ENCODE measurements at regions not wholly inside any gene's neighbourhood (a gene's known extent, or its start where the extent isn't known, plus 50 kb on each side); places are given as distances from the start of the nearest gene placed in this dataset.
"Not testable (repeated sequence)": the region's sequence is repeated elsewhere in the genome, so short reads cannot be mapped to it uniquely, and the experiment has no call there.

- in situ Hi-C loops (cut with MboI; ENCODE audit: low pct_ligation_motif_present in 1 of 4, low pct_unique_long_range_greater_than_20kb in 1 of 4, low sequenced_read_pairs in 3 of 4): no loop called here
These were observed 163.9 kb downstream of the RPLP1 start for GRCh38 chr15:69616558-69616957.

GRCh38 chr15:69617144-69617543 is 164.5 kb downstream of the RPLP1 start:
- H3K27ac ChIP-seq; H3K9me3 ChIP-seq; H3K27me3 ChIP-seq; DNase-seq; H3K36me3 ChIP-seq; intact Hi-C loops (cut with DNase I; ENCODE audit: low total_unique reads); H3K4me1 ChIP-seq; H3K4me3 ChIP-seq; in situ Hi-C loops (cut with MboI; ENCODE audit: low pct_ligation_motif_present in 1 of 4, low pct_unique_long_range_greater_than_20kb in 1 of 4, low sequenced_read_pairs in 3 of 4): not testable (repeated sequence)
- WGBS, 2 donors (ENCODE audit: low coverage in 1 of 2): 80 to 88% methylated on average over 1 to 4 of the region's 4 CpGs

More at GRCh38 chr15:69616558-69616957, 163.9 kb downstream of the RPLP1 start:
- WGBS, 2 donors (ENCODE audit: low coverage in 1 of 2): 84 to 88% methylated on average over 3 of the region's 3 CpGs
- Histone ChIP-seq H3K4me1 (no peaks in the 10 kb centered on the region), H3K9me3 (no peaks in the 10 kb centered on the region), H3K27me3 (no peaks in the 10 kb centered on the region), H3K4me3 (no peak overlapping the region), H3K27ac (no peak overlapping the region), H3K36me3 (no peaks in the 10 kb centered on the region)
- intact Hi-C loops (cut with DNase I; ENCODE audit: low total_unique reads): no loop called here
- TF ChIP-seq EP300 (IDR thresholded peaks at IDR 0.05; ENCODE audit: low read depth): no peak
- no peak for TF ChIP-seq POLR2A (IDR thresholded peaks at IDR 0.05)
- TF ChIP-seq POLR2AphosphoS5 (IDR thresholded peaks at IDR 0.05): no peak
- TF ChIP-seq CTCF (IDR thresholded peaks at IDR 0.05): no peak
- DNase-seq: no peak

- WGBS, 2 donors (ENCODE audit: low coverage in 1 of 2): 58 to 75% methylated on average over 3 of the region's 3 CpGs
- TF ChIP-seq CTCF (IDR thresholded peaks at IDR 0.05) (no peak), EP300 (IDR thresholded peaks at IDR 0.05; ENCODE audit: low read depth) (no peak), POLR2AphosphoS5 (IDR thresholded peaks at IDR 0.05) (no peak), POLR2A (IDR thresholded peaks at IDR 0.05) (no peak)
- H3K9me3 ChIP-seq: no peaks in the 10 kb centered on the region
- H3K4me3 ChIP-seq: no peak overlapping the region
- DNase-seq: no peak
- intact Hi-C loops (cut with DNase I; ENCODE audit: low total_unique reads) (no loop called here), in situ Hi-C loops (cut with MboI; ENCODE audit: low pct_ligation_motif_present in 1 of 4, low pct_unique_long_range_greater_than_20kb in 1 of 4, low sequenced_read_pairs in 3 of 4) (no loop called here)
- peaks cover 0 to 12% (median 5%) of the 10 kb centered on the region in 4 donors for H3K4me1 ChIP-seq
- no peaks in the 10 kb centered on the region for H3K36me3 ChIP-seq
- H3K27me3 ChIP-seq: no peaks in the 10 kb centered on the region
- H3K27ac ChIP-seq: no peak overlapping the region
These were observed 171.0 kb downstream of the RPLP1 start for GRCh38 chr15:69623392-69624154.

- Histone ChIP-seq H3K27ac (no peak overlapping the region), H3K36me3 (no peaks in the 10 kb centered on the region), H3K4me3 (no peak overlapping the region), H3K27me3 (no peaks in the 10 kb centered on the region), H3K4me1 (peaks cover 0 to 12% (median 5%) of the 10 kb centered on the region in 4 donors), H3K9me3 (no peaks in the 10 kb centered on the region)
- TF ChIP-seq POLR2AphosphoS5 (IDR thresholded peaks at IDR 0.05) (no peak), CTCF (IDR thresholded peaks at IDR 0.05) (no peak), POLR2A (IDR thresholded peaks at IDR 0.05) (no peak), EP300 (IDR thresholded peaks at IDR 0.05; ENCODE audit: low read depth) (no peak)
- intact Hi-C loops (cut with DNase I; ENCODE audit: low total_unique reads) (no loop called here), in situ Hi-C loops (cut with MboI; ENCODE audit: low pct_ligation_motif_present in 1 of 4, low pct_unique_long_range_greater_than_20kb in 1 of 4, low sequenced_read_pairs in 3 of 4) (no loop called here)
- 52% methylated on average over 2 of the region's 2 CpGs; no CpG with 5 or more reads in 1 of the 2 donors for WGBS, 2 donors (ENCODE audit: low coverage in 1 of 2)
- no peak for DNase-seq
These were observed 171.5 kb downstream of the RPLP1 start for GRCh38 chr15:69624155-69624520.

GRCh38 chr15:69624816-69625215 is 172.2 kb downstream of the RPLP1 start:
- intact Hi-C loops (cut with DNase I; ENCODE audit: low total_unique reads) (no loop called here), in situ Hi-C loops (cut with MboI; ENCODE audit: low pct_ligation_motif_present in 1 of 4, low pct_unique_long_range_greater_than_20kb in 1 of 4, low sequenced_read_pairs in 3 of 4) (no loop called here)
- Histone ChIP-seq H3K27me3 (no peaks in the 10 kb centered on the region), H3K4me3 (no peak overlapping the region), H3K9me3 (no peaks in the 10 kb centered on the region), H3K4me1 (peaks cover 0 to 12% (median 5%) of the 10 kb centered on the region in 4 donors), H3K27ac (no peak overlapping the region), H3K36me3 (no peaks in the 10 kb centered on the region)
- WGBS, 2 donors (ENCODE audit: low coverage in 1 of 2): 82 to 83% methylated on average over 1 to 3 of the region's 3 CpGs
- TF ChIP-seq POLR2AphosphoS5 (IDR thresholded peaks at IDR 0.05) (no peak), POLR2A (IDR thresholded peaks at IDR 0.05) (no peak), CTCF (IDR thresholded peaks at IDR 0.05) (no peak), EP300 (IDR thresholded peaks at IDR 0.05; ENCODE audit: low read depth) (no peak)
- no peak for DNase-seq
